ENCODE measurements at regions not wholly inside any gene's neighbourhood (a gene's known extent, or its start where the extent isn't known, plus 50 kb on each side); places are given as distances from the start of the nearest gene placed in this dataset.

DNA sequence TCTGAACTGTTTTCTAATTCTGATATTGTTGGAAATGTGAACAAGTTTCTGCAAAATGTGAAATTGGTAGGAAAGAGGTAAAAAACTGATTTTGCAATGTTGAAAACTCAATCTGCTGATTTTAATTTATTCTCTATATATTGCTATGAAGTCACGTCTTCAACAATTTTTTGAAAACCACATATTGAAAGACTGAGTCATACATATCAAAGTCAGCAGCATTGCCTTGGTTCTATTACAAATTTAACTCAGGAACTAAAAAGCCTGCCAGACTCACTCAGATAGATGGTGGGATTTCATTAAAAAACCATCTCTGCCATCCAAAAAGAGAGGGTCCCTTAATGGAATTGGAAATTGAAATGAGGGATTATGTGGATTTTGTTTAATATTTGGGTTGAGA is 351.4 kb downstream of the CNTN3 start (continued):
- no peak for TF ChIP-seq TCF7 (CRISPR knock-in tag; IDR thresholded peaks at IDR 0.05; ENCODE audit: low read depth)
- TF ChIP-seq, protein P1, sequence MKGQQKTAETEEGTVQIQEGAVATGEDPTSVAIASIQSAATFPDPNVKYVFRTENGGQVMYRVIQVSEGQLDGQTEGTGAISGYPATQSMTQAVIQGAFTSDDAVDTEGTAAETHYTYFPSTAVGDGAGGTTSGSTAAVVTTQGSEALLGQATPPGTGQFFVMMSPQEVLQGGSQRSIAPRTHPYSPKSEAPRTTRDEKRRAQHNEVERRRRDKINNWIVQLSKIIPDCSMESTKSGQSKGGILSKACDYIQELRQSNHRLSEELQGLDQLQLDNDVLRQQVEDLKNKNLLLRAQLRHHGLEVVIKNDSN (CRISPR knock-in tag; IDR thresholded peaks at IDR 0.05) = no peak
- no peak for TF ChIP-seq ZNF532 (CRISPR knock-in tag; IDR thresholded peaks at IDR 0.05; ENCODE audit: borderline replicate concordance)
- TF ChIP-seq SP1 (CRISPR knock-in tag; conservative IDR thresholded peaks at IDR 0.05) = no peak
- TF ChIP-seq, protein P2, sequence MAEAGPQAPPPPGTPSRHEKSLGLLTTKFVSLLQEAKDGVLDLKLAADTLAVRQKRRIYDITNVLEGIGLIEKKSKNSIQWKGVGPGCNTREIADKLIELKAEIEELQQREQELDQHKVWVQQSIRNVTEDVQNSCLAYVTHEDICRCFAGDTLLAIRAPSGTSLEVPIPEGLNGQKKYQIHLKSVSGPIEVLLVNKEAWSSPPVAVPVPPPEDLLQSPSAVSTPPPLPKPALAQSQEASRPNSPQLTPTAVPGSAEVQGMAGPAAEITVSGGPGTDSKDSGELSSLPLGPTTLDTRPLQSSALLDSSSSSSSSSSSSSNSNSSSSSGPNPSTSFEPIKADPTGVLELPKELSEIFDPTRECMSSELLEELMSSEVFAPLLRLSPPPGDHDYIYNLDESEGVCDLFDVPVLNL (CRISPR knock-in tag; IDR thresholded peaks at IDR 0.05; ENCODE audit: borderline replicate concordance, low read depth) = no peak
- no peak for TF ChIP-seq SMAD4 (CRISPR knock-in tag; IDR thresholded peaks at IDR 0.05)
- TF ChIP-seq, protein P3, sequence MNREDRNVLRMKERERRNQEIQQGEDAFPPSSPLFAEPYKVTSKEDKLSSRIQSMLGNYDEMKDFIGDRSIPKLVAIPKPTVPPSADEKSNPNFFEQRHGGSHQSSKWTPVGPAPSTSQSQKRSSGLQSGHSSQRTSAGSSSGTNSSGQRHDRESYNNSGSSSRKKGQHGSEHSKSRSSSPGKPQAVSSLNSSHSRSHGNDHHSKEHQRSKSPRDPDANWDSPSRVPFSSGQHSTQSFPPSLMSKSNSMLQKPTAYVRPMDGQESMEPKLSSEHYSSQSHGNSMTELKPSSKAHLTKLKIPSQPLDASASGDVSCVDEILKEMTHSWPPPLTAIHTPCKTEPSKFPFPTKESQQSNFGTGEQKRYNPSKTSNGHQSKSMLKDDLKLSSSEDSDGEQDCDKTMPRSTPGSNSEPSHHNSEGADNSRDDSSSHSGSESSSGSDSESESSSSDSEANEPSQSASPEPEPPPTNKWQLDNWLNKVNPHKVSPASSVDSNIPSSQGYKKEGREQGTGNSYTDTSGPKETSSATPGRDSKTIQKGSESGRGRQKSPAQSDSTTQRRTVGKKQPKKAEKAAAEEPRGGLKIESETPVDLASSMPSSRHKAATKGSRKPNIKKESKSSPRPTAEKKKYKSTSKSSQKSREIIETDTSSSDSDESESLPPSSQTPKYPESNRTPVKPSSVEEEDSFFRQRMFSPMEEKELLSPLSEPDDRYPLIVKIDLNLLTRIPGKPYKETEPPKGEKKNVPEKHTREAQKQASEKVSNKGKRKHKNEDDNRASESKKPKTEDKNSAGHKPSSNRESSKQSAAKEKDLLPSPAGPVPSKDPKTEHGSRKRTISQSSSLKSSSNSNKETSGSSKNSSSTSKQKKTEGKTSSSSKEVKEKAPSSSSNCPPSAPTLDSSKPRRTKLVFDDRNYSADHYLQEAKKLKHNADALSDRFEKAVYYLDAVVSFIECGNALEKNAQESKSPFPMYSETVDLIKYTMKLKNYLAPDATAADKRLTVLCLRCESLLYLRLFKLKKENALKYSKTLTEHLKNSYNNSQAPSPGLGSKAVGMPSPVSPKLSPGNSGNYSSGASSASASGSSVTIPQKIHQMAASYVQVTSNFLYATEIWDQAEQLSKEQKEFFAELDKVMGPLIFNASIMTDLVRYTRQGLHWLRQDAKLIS (CRISPR knock-in tag; IDR thresholded peaks at IDR 0.05; ENCODE audit: borderline replicate concordance) = no peak
- TF ChIP-seq, protein P4, sequence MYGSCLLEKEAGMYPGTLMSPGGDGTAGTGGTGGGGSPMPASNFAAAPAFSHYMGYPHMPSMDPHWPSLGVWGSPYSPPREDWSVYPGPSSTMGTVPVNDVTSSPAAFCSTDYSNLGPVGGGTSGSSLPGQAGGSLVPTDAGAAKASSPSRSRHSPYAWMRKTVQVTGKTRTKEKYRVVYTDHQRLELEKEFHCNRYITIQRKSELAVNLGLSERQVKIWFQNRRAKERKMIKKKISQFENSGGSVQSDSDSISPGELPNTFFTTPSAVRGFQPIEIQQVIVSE (CRISPR knock-in tag; IDR thresholded peaks at IDR 0.05; ENCODE audit: borderline replicate concordance) = no peak

- DNase-seq (ENCODE audit: low spot score) (no peak), ATAC-seq (no peak)
- H3K36me3 Mint-ChIP-seq = no peaks in the 10 kb centered on the region
- H3K27ac Mint-ChIP-seq = no peak overlapping the region
- H3K4me1 Mint-ChIP-seq = no peaks in the 10 kb centered on the region
- H3K27me3 Mint-ChIP-seq (ENCODE audit: low read depth) = no peaks in the 10 kb centered on the region
- ChIA-PET CTCF (no interaction called here), POLR2A (no interaction called here)
- H3K4me3 Mint-ChIP-seq = no peak overlapping the region
- H3K9me3 Mint-ChIP-seq = peaks cover 19% of the 10 kb centered on the region
- no peak for TF ChIP-seq ZBTB21 (CRISPR knock-in tag; IDR thresholded peaks at IDR 0.05; ENCODE audit: borderline replicate concordance)
- TF ChIP-seq, protein P5, sequence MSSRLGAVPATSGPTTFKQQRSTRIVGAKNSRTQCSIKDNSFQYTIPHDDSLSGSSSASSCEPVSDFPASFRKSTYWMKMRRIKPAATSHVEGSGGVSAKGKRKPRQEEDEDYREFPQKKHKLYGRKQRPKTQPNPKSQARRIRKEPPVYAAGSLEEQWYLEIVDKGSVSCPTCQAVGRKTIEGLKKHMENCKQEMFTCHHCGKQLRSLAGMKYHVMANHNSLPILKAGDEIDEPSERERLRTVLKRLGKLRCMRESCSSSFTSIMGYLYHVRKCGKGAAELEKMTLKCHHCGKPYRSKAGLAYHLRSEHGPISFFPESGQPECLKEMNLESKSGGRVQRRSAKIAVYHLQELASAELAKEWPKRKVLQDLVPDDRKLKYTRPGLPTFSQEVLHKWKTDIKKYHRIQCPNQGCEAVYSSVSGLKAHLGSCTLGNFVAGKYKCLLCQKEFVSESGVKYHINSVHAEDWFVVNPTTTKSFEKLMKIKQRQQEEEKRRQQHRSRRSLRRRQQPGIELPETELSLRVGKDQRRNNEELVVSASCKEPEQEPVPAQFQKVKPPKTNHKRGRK (CRISPR knock-in tag; IDR thresholded peaks at IDR 0.05; ENCODE audit: borderline replicate concordance) = no peak
- TF ChIP-seq ZNF232 (CRISPR knock-in tag; IDR thresholded peaks at IDR 0.05) = no peak
- no peak for TF ChIP-seq CREB1 (CRISPR knock-in tag; IDR thresholded peaks at IDR 0.05)
- no peak for TF ChIP-seq ZSCAN18 (CRISPR knock-in tag; IDR thresholded peaks at IDR 0.05)
- no peak for TF ChIP-seq MAX (CRISPR knock-in tag; IDR thresholded peaks at IDR 0.05)
- TF ChIP-seq ARID4B (CRISPR knock-in tag; IDR thresholded peaks at IDR 0.05; ENCODE audit: borderline replicate concordance) = no peak
- no peak for TF ChIP-seq ZNF416 (CRISPR knock-in tag; IDR thresholded peaks at IDR 0.05)
These were observed 381.4 kb downstream of the CNTN3 start for GRCh38 chr3:74233091-74233490.
